Endodermal cell (in vitro differentiated cells): ENCODE measurements at regions not wholly inside any gene's neighbourhood (a gene's known extent, or its start where the extent isn't known, plus 50 kb on each side); places are given as distances from the start of the nearest gene placed in this dataset.

Source experiments
- DNase-seq: peaks from one replicate; pipeline ENCODE4 v3.0.0-alpha.2; 2017
- H3K27ac ChIP-seq: 2 replicates; pipeline ENCODE4 v1.5.1; 2013; ENCODE audit warnings: mild to moderate bottlenecking, low read depth, low read length, moderate library complexity
- H3K27me3 ChIP-seq: 2 replicates; pipeline ENCODE4 v1.6.1; 2013; ENCODE audit warnings: mild to moderate bottlenecking, low read length, moderate library complexity; ENCODE audit not compliant: insufficient read depth, control insufficient read depth, poor library complexity, severe bottlenecking
- H3K36me3 ChIP-seq: 2 replicates; pipeline ENCODE4 v1.7.0; 2013; ENCODE audit warnings: mild to moderate bottlenecking, low read length, moderate library complexity; ENCODE audit not compliant: control insufficient read depth, insufficient read depth
- H3K4me1 ChIP-seq: one replicate; pipeline ENCODE4 v1.7.0; 2013; ENCODE audit warnings: low read length; ENCODE audit not compliant: control insufficient read depth, insufficient read depth
- H3K4me3 ChIP-seq: 2 replicates; pipeline ENCODE4 v1.5.1; 2013; ENCODE audit warnings: mild to moderate bottlenecking, low read length, moderate library complexity
- H3K9ac ChIP-seq: 2 replicates; pipeline ENCODE4 v1.6.1; 2013; ENCODE audit warnings: mild to moderate bottlenecking, low read length, moderate library complexity; ENCODE audit not compliant: poor library complexity, severe bottlenecking; ENCODE audit errors: extremely low read depth
- H3K9me3 ChIP-seq: 2 replicates; pipeline ENCODE4 v1.6.1; 2013; ENCODE audit warnings: mild to moderate bottlenecking, low read length, moderate library complexity; ENCODE audit not compliant: control insufficient read depth
- H3K27ac Mint-ChIP-seq: 2 replicates; pipeline ENCODE4 v1.8.0; 2020; ENCODE audit warnings: mixed read lengths
- H3K27me3 Mint-ChIP-seq: 2 replicates; pipeline ENCODE4 v1.8.0; 2021; ENCODE audit warnings: mild to moderate bottlenecking, mixed read lengths; ENCODE audit not compliant: insufficient read depth
- H3K36me3 Mint-ChIP-seq: 2 replicates; pipeline ENCODE4 v1.8.0; 2020; ENCODE audit warnings: low read depth, mixed read lengths
- H3K4me1 Mint-ChIP-seq: 2 replicates; pipeline ENCODE4 v1.8.0; 2020; ENCODE audit warnings: mixed read lengths
- H3K4me3 Mint-ChIP-seq: 2 replicates; pipeline ENCODE4 v1.8.0; 2020; ENCODE audit warnings: mild to moderate bottlenecking, moderate library complexity, mixed read lengths
- H3K9me3 Mint-ChIP-seq: 2 replicates; pipeline ENCODE4 v1.8.0; 2020; ENCODE audit warnings: mild to moderate bottlenecking, mixed read lengths
- CTCF ChIP-seq: fragments of 200-600 bp; sonication (generic); conservative IDR thresholded peaks from 2 replicates; pipeline ENCODE4 v1.5.0; 2021; ENCODE audit warnings: antibody characterized with exemption, mild to moderate bottlenecking
- WGBS, 2 experiments: methylation state at CpG; one replicate each; pipeline versions ENCODE4 v1.1.5 to v1.1.7; 2013; ENCODE audit warnings: missing lambda C conversion rate in 2 of 2, mixed read lengths in 1 of 2; ENCODE audit not compliant: insufficient coverage in 1 of 2, insufficient read length in 1 of 2; 5-methylcytosine and 5-hydroxymethylcytosine counted together

- TF ChIP-seq CTCF = no peak
- Histone ChIP-seq H3K9me3 (peaks cover 9% of the 10 kb centered on the region), H3K27me3 (no peaks in the 10 kb centered on the region), H3K27ac (no peak overlapping the region), H3K4me1 (peaks cover 3% of the 10 kb centered on the region), H3K9ac (no peak overlapping the region), H3K36me3 (no peaks in the 10 kb centered on the region), H3K4me3 (no peak overlapping the region)
- Mint-ChIP-seq H3K4me3 (no peak overlapping the region), H3K27ac (no peak overlapping the region), H3K27me3 (peaks cover 1% of the 10 kb centered on the region), H3K36me3 (no peaks in the 10 kb centered on the region), H3K9me3 (peaks cover 3% of the 10 kb centered on the region), H3K4me1 (peaks cover 5% of the 10 kb centered on the region)
- no peak for DNase-seq
- 76 to 83% methylated on average over 10 to 15 of the region's 15 CpGs for WGBS, 2 experiments
Measured at GRCh38 chr17:12421646-12422306, 243.9 kb upstream of the MYOCD start.

GRCh38 chr17:12422651-12423050 is 243.0 kb upstream of the MYOCD start:
- H3K4me3 Mint-ChIP-seq = no peak overlapping the region
- Histone ChIP-seq H3K36me3 (no peaks in the 10 kb centered on the region), H3K9me3 (peaks cover under 1% of the 10 kb centered on the region), H3K27me3 (no peaks in the 10 kb centered on the region), H3K4me1 (peaks cover 3% of the 10 kb centered on the region), H3K9ac (no peak overlapping the region), H3K27ac (no peak overlapping the region), H3K4me3 (no peak overlapping the region)
- no peaks in the 10 kb centered on the region for H3K9me3 Mint-ChIP-seq
- DNase-seq = no peak
- 92 to 95% methylated on average over 6 to 13 of the region's 13 CpGs for WGBS, 2 experiments
- H3K36me3 Mint-ChIP-seq = no peaks in the 10 kb centered on the region
- no peak for TF ChIP-seq CTCF
- no peak overlapping the region for H3K27ac Mint-ChIP-seq
- H3K4me1 Mint-ChIP-seq = peaks cover 5% of the 10 kb centered on the region
- H3K27me3 Mint-ChIP-seq = peaks cover 1% of the 10 kb centered on the region

GRCh38 chr17:12423337-12423736 is 242.4 kb upstream of the MYOCD start:
- Mint-ChIP-seq H3K4me3 (no peak overlapping the region), H3K27ac (no peak overlapping the region), H3K27me3 (peaks cover 1% of the 10 kb centered on the region), H3K4me1 (peaks cover 5% of the 10 kb centered on the region), H3K36me3 (no peaks in the 10 kb centered on the region), H3K9me3 (no peaks in the 10 kb centered on the region)
- WGBS, 2 experiments = 89 to 97% methylated on average over 7 of the region's 7 CpGs
- H3K27ac ChIP-seq = no peak overlapping the region
- H3K4me1 ChIP-seq = peaks cover 3% of the 10 kb centered on the region
- H3K27me3 ChIP-seq = no peaks in the 10 kb centered on the region
- no peaks in the 10 kb centered on the region for H3K9me3 ChIP-seq
- DNase-seq = no peak
- H3K4me3 ChIP-seq = no peak overlapping the region
- no peaks in the 10 kb centered on the region for H3K36me3 ChIP-seq
- no peak overlapping the region for H3K9ac ChIP-seq
- no peak for TF ChIP-seq CTCF
